OCI-LY1 (cell line): ENCODE measurements at regions not wholly inside any gene's neighbourhood (a gene's known extent, or its start where the extent isn't known, plus 50 kb on each side); places are given as distances from the start of the nearest gene placed in this dataset.

Source experiments
- H2AFZ ChIP-seq: fragments of 200-600 bp; sonication (generic), shearing (Covaris generic); 2 replicates; pipeline ENCODE4 v1.6.0; 2014; ENCODE audit warnings: antibody characterized with exemption, mild to moderate bottlenecking, low read length
- H3F3A ChIP-seq: fragments of 200-600 bp; sonication (generic), shearing (Covaris generic); 2 replicates; pipeline ENCODE4 v1.6.0; 2014; ENCODE audit warnings: mild to moderate bottlenecking, antibody characterized with exemption, low read length, moderate library complexity; ENCODE audit not compliant: insufficient read depth
- H3K27ac ChIP-seq: fragments of 200-600 bp; sonication (generic); 2 replicates; pipeline ENCODE4 v1.5.1; 2014; ENCODE audit warnings: low read length, mixed run types, mild to moderate bottlenecking, low read depth; ENCODE audit not compliant: poor library complexity, severe bottlenecking
- H3K27me3 ChIP-seq: fragments of 200-600 bp; sonication (generic); 2 replicates; pipeline ENCODE4 v1.6.0; 2014; ENCODE audit warnings: antibody characterized with exemption, mild to moderate bottlenecking, low read length, moderate library complexity; ENCODE audit not compliant: insufficient read depth
- H3K36me3 ChIP-seq: fragments of 200-600 bp; sonication (generic); 2 replicates; pipeline ENCODE4 v1.6.1; 2014; ENCODE audit warnings: mild to moderate bottlenecking, antibody characterized with exemption, low read length, moderate library complexity, mixed read lengths; ENCODE audit not compliant: insufficient read depth
- H3K4me1 ChIP-seq: fragments of 200-600 bp; sonication (generic); 2 replicates; pipeline ENCODE4 v1.5.1; 2014; ENCODE audit warnings: mild to moderate bottlenecking, low read length, moderate library complexity; ENCODE audit not compliant: insufficient read depth, severe bottlenecking
- H3K4me2 ChIP-seq: fragments of 200-600 bp; sonication (generic), shearing (Covaris generic); 2 replicates; pipeline ENCODE4 v1.6.1; 2014; ENCODE audit warnings: low read length
- H3K4me3 ChIP-seq: fragments of 200-600 bp; sonication (generic); 2 replicates; pipeline ENCODE4 v1.5.1; 2014; ENCODE audit warnings: low read length, low read depth, mild to moderate bottlenecking, mixed read lengths; ENCODE audit not compliant: poor library complexity, severe bottlenecking
- H3K79me2 ChIP-seq: fragments of 200-600 bp; shearing (Covaris generic); 2 replicates; pipeline ENCODE4 v1.6.1; 2016; ENCODE audit warnings: mixed run types, low read length, mixed read lengths; ENCODE audit not compliant: insufficient read depth
- H3K9ac ChIP-seq: fragments of 200-600 bp; sonication (generic), shearing (Covaris generic); 2 replicates; pipeline ENCODE4 v1.6.1; 2014; ENCODE audit warnings: mild to moderate bottlenecking, low read length, mixed read lengths
- H3K9me2 ChIP-seq: fragments of 200-600 bp; sonication (generic), shearing (Covaris generic); 2 replicates; pipeline ENCODE4 v1.6.1; 2014; ENCODE audit warnings: low read depth, mild to moderate bottlenecking, low read length, mixed read lengths
- H3K9me3 ChIP-seq: fragments of 200-600 bp; shearing (Covaris generic); 2 replicates; pipeline ENCODE4 v1.6.1; 2014; ENCODE audit warnings: low read length, mixed read lengths
- H4K20me1 ChIP-seq: fragments of 200-600 bp; sonication (generic), shearing (Covaris generic); 2 replicates; pipeline ENCODE4 v1.6.0; 2016; ENCODE audit warnings: mild to moderate bottlenecking, low read length; ENCODE audit not compliant: insufficient read depth
- EZH2 ChIP-seq: fragments of 200-600 bp; sonication (generic), shearing (Covaris generic); IDR thresholded peaks from 2 replicates; pipeline ENCODE4 v1.8.0; 2017; ENCODE audit warnings: borderline replicate concordance, mixed run types, mild to moderate bottlenecking, antibody characterized with exemption, low read length, moderate library complexity, mixed read lengths
- TF ChIP-seq, protein P1 (sequence below): fragments of 200-600 bp; sonication (generic), shearing (Covaris generic); IDR thresholded peaks from 2 replicates; pipeline ENCODE4 v1.5.1; 2017; ENCODE audit warnings: mild to moderate bottlenecking, antibody characterized with exemption, low read length, moderate library complexity, mixed read lengths

DNA sequence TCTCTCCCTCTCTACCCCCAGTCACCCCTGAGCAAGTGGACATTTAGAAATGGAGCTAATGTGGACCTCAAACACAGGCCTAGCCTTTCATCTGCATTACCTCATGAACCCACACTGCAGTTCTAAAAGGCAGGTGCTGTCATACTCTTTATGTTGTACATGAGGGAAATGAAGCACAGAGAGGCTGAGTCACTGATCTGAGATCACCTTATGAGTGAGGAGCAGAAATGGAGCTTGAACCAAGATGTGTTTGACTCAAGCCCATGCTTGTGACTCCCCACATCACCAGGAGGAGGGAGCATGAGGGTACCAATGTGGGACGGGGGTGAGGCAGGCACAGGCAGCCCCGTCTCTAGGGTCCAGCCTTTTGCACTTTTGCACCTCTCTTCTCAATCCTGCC lies 702.8 kb downstream of the PTPRU start:
- H3F3A ChIP-seq = no peaks in the 10 kb centered on the region
- no peak overlapping the region for H2AFZ ChIP-seq
- H3K4me3 ChIP-seq = no peak overlapping the region
- H3K27ac ChIP-seq = no peak overlapping the region
- H3K9me3 ChIP-seq = no peaks in the 10 kb centered on the region
- no peak overlapping the region for H3K4me2 ChIP-seq
- no peaks in the 10 kb centered on the region for H4K20me1 ChIP-seq
- no peaks in the 10 kb centered on the region for H3K79me2 ChIP-seq
- no peaks in the 10 kb centered on the region for H3K27me3 ChIP-seq
- H3K4me1 ChIP-seq = no peaks in the 10 kb centered on the region
- H3K9ac ChIP-seq = no peak overlapping the region
- TF ChIP-seq EZH2 = no peak
- TF ChIP-seq, protein P1, sequence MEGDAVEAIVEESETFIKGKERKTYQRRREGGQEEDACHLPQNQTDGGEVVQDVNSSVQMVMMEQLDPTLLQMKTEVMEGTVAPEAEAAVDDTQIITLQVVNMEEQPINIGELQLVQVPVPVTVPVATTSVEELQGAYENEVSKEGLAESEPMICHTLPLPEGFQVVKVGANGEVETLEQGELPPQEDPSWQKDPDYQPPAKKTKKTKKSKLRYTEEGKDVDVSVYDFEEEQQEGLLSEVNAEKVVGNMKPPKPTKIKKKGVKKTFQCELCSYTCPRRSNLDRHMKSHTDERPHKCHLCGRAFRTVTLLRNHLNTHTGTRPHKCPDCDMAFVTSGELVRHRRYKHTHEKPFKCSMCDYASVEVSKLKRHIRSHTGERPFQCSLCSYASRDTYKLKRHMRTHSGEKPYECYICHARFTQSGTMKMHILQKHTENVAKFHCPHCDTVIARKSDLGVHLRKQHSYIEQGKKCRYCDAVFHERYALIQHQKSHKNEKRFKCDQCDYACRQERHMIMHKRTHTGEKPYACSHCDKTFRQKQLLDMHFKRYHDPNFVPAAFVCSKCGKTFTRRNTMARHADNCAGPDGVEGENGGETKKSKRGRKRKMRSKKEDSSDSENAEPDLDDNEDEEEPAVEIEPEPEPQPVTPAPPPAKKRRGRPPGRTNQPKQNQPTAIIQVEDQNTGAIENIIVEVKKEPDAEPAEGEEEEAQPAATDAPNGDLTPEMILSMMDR = no peak
- no peaks in the 10 kb centered on the region for H3K9me2 ChIP-seq
- no peaks in the 10 kb centered on the region for H3K36me3 ChIP-seq

DNA sequence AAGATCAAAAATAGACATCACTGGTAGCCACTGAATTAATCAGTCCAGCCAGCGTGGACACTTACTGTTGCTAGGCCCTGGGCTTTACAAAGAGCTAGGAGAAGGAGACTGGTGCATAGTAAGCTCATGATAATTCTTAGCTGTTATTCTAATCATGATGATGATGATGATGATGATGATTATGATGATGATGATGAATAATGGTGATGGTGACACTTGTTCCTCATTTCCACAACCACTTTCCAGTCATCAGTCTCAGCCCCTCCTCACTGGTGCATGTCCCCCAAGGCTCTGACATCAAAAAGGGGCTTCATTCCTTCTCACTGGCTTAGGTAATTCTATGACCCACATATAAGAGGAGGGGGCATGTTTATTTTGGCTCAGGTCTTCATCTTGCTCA lies 701.0 kb downstream of the PTPRU start:
- Histone ChIP-seq H4K20me1 (no peaks in the 10 kb centered on the region), H3K27me3 (no peaks in the 10 kb centered on the region), H3K27ac (no peak overlapping the region), H3K9ac (no peak overlapping the region), H3K9me2 (no peaks in the 10 kb centered on the region), H3K4me2 (no peak overlapping the region), H3F3A (no peaks in the 10 kb centered on the region), H3K4me1 (no peaks in the 10 kb centered on the region), H2AFZ (no peak overlapping the region), H3K79me2 (no peaks in the 10 kb centered on the region), H3K4me3 (no peak overlapping the region), H3K36me3 (no peaks in the 10 kb centered on the region), H3K9me3 (no peaks in the 10 kb centered on the region)
- TF ChIP-seq EZH2 = no peak
- TF ChIP-seq, protein P1 = no peak

DNA sequence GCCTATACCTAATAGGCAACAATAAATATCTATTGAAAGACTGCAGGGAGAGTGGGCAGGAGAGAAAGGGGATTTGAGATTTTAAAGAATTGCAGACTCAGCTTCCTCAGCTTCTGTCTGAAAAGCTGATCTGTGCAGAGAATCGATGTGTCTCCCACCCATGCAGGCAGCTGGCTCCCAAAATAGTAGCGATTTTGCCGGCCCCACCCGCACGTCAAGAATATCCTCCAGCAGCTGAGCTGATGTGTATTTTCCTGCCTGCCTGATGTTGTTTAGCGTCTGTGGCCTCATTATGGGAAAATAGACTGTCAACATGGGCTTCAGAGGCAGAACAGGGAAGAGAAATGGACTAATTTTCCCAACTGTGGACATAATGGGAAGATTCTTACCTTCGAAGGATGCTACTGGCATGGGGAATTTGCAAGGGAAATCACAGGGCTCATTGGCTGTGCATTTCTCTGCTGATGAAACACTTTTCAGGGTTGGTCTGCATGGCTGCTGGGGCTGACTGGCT lies 699.8 kb downstream of the PTPRU start:
- Histone ChIP-seq H3K9ac (no peak overlapping the region), H3K4me2 (no peak overlapping the region), H3K9me3 (no peaks in the 10 kb centered on the region), H3K27me3 (no peaks in the 10 kb centered on the region), H2AFZ (no peak overlapping the region), H3K9me2 (no peaks in the 10 kb centered on the region), H3K27ac (no peak overlapping the region), H3K4me3 (no peak overlapping the region), H3K36me3 (no peaks in the 10 kb centered on the region), H3K79me2 (no peaks in the 10 kb centered on the region), H4K20me1 (no peaks in the 10 kb centered on the region), H3K4me1 (no peaks in the 10 kb centered on the region), H3F3A (no peaks in the 10 kb centered on the region)
- TF ChIP-seq EZH2 = no peak
- TF ChIP-seq, protein P1 = no peak
